ENCODE measurements at regions not wholly inside any gene's neighbourhood (a gene's known extent, or its start where the extent isn't known, plus 50 kb on each side); places are given as distances from the start of the nearest gene placed in this dataset.

GRCh38 chr4:182143086-182143821 lies 99.9 kb upstream of the TENM3 start:
- intact Hi-C loops (cut with DNase I; ENCODE audit: low total_unique reads), result no loop called here
- TF ChIP-seq POLR2A (IDR thresholded peaks at IDR 0.05) (no peak), POLR2AphosphoS5 (IDR thresholded peaks at IDR 0.05) (no peak), CTCF (IDR thresholded peaks at IDR 0.05 in 8 of 11, conservative IDR thresholded peaks at IDR 0.05 in 3 of 11) (no peak)
- 3 to 5% (median 3%) methylated on average over 36 of the region's 36 CpGs for WGBS, 5 donors
- Histone ChIP-seq H3K4me1 (peaks cover 0 to 50% (median 31%) of the 10 kb centered on the region in 6 donors), H3K36me3 (no peaks in the 10 kb centered on the region), H3K27ac (peak overlapping the region in 6 of 8 donors; percentile 57 to 82 (median 70)), H3K27me3 (replicated peaks in 1 of 7) (peaks cover 3 to 92% (median 53%) of the 10 kb centered on the region in 7 donors), H3K9me3 (no peaks in the 10 kb centered on the region), H3K4me3 (peak overlapping the region; percentile 26 to 72 (median 49))
- no peak for DNase-seq

GRCh38 chr4:182143822-182144625 lies 99.2 kb upstream of the TENM3 start:
- Histone ChIP-seq H3K4me1 (peaks cover 0 to 50% (median 31%) of the 10 kb centered on the region in 6 donors), H3K9me3 (no peaks in the 10 kb centered on the region), H3K27ac (peak overlapping the region in 7 of 8 donors; percentile 51 to 82 (median 69)), H3K36me3 (no peaks in the 10 kb centered on the region), H3K4me3 (peak overlapping the region; percentile 26 to 72 (median 49)), H3K27me3 (replicated peaks in 1 of 7) (peaks cover 3 to 90% (median 54%) of the 10 kb centered on the region in 7 donors)
- DNase-seq, result no peak
- 0 to 2% (median 1%) methylated on average over 40 to 79 of the region's 79 CpGs for WGBS, 5 donors
- intact Hi-C loops (cut with DNase I; ENCODE audit: low total_unique reads), result no loop called here
- TF ChIP-seq POLR2AphosphoS5 (IDR thresholded peaks at IDR 0.05) (peak in 2 of 3 donors; percentile 31 to 61), POLR2A (IDR thresholded peaks at IDR 0.05) (no peak)

GRCh38 chr4:182144626-182145333 lies 98.4 kb upstream of the TENM3 start:
- Histone ChIP-seq H3K4me3 (peak overlapping the region; percentile 26 to 72 (median 49)), H3K9me3 (no peaks in the 10 kb centered on the region), H3K27ac (peak overlapping the region in 5 of 8 donors; percentile 49 to 82 (median 71)), H3K27me3 (replicated peaks in 1 of 7) (peaks cover 3 to 92% (median 54%) of the 10 kb centered on the region in 7 donors), H3K4me1 (peaks cover 0 to 46% (median 31%) of the 10 kb centered on the region in 6 donors), H3K36me3 (no peaks in the 10 kb centered on the region)
- no peak for TF ChIP-seq POLR2AphosphoS5 (IDR thresholded peaks at IDR 0.05)
- no peak for TF ChIP-seq POLR2A (IDR thresholded peaks at IDR 0.05)
- no peak for TF ChIP-seq CTCF (IDR thresholded peaks at IDR 0.05 in 8 of 11, conservative IDR thresholded peaks at IDR 0.05 in 3 of 11)
- DNase-seq, result no peak
- WGBS, 5 donors, result 2 to 3% (median 2%) methylated on average over 14 to 93 of the region's 93 CpGs
- intact Hi-C loops (cut with DNase I; ENCODE audit: low total_unique reads), result no loop called here

GRCh38 chr4:182145334-182145905 lies 97.8 kb upstream of the TENM3 start:
- Histone ChIP-seq H3K4me1 (peaks cover 0 to 40% (median 28%) of the 10 kb centered on the region in 6 donors), H3K36me3 (no peaks in the 10 kb centered on the region), H3K27me3 (replicated peaks in 1 of 7) (peaks cover 3 to 90% (median 54%) of the 10 kb centered on the region in 7 donors), H3K4me3 (peak overlapping the region; percentile 16 to 72 (median 49)), H3K9me3 (no peaks in the 10 kb centered on the region), H3K27ac (peak overlapping the region in 5 of 8 donors; percentile 34 to 82 (median 71))
- intact Hi-C loops (cut with DNase I; ENCODE audit: low total_unique reads), result no loop called here
- DNase-seq, result no peak
- WGBS, 5 donors, result 10 to 16% (median 10%) methylated on average over 12 of the region's 12 CpGs
- TF ChIP-seq CTCF (IDR thresholded peaks at IDR 0.05 in 8 of 11, conservative IDR thresholded peaks at IDR 0.05 in 3 of 11) (no peak), POLR2AphosphoS5 (IDR thresholded peaks at IDR 0.05) (no peak), POLR2A (IDR thresholded peaks at IDR 0.05) (no peak)
